ENCODE measurements at regions not wholly inside any gene's neighbourhood (a gene's known extent, or its start where the extent isn't known, plus 50 kb on each side); places are given as distances from the start of the nearest gene placed in this dataset.

DNA sequence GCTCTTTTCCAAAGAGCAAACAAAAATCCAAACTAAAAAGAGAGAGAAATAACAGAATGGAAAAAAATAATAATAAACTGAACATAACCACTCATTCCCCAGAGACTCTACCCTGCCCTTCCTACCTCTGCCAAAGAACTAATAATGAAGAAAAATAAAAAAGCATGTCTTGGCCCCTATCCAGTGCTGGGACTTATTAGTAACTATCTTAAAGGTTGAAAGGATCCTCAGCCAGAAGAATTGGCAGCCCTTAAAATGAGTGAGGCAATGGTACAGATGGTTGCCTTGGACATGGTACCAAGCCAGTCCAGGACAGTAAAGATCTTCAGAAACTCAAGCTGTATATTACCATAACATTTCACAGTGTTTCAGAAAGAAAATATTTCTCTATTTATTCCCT, 279.3 kb downstream of the HACE1 start:
- TF ChIP-seq, protein P1, sequence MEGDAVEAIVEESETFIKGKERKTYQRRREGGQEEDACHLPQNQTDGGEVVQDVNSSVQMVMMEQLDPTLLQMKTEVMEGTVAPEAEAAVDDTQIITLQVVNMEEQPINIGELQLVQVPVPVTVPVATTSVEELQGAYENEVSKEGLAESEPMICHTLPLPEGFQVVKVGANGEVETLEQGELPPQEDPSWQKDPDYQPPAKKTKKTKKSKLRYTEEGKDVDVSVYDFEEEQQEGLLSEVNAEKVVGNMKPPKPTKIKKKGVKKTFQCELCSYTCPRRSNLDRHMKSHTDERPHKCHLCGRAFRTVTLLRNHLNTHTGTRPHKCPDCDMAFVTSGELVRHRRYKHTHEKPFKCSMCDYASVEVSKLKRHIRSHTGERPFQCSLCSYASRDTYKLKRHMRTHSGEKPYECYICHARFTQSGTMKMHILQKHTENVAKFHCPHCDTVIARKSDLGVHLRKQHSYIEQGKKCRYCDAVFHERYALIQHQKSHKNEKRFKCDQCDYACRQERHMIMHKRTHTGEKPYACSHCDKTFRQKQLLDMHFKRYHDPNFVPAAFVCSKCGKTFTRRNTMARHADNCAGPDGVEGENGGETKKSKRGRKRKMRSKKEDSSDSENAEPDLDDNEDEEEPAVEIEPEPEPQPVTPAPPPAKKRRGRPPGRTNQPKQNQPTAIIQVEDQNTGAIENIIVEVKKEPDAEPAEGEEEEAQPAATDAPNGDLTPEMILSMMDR (IDR thresholded peaks at IDR 0.05 in 2 of 3, conservative IDR thresholded peaks at IDR 0.05 in 1 of 3; ENCODE audit: insufficient read depth in 2 of 3, low read depth in 1 of 3, low read length in 3 of 3): no peak
- no peak for TF ChIP-seq TEAD4 (IDR thresholded peaks at IDR 0.05; ENCODE audit: low read length)
- no peak for TF ChIP-seq TEAD4 (CRISPR knock-in tag; IDR thresholded peaks at IDR 0.05; ENCODE audit: borderline replicate concordance)
- no peak for TF ChIP-seq POLR2H (tag; IDR thresholded peaks at IDR 0.05; ENCODE audit: low read depth)
- TF ChIP-seq SMARCA4 (IDR thresholded peaks at IDR 0.05): no peak
- no peak for TF ChIP-seq EZH2 (IDR thresholded peaks at IDR 0.05; ENCODE audit: borderline replicate concordance, low read depth, low read length)
